Activated CD8-positive, alpha-beta T cell treated with anti-CD3 and anti-CD28 coated beads for 36 hours (primary cell): ENCODE measurements at regions not wholly inside any gene's neighbourhood (a gene's known extent, or its start where the extent isn't known, plus 50 kb on each side); places are given as distances from the start of the nearest gene placed in this dataset.

Experiments used
- ATAC-seq: fragments of 200-7000 bp; cut with Tn5 transposase; one replicate; pipeline ENCODE4 v1.10.0; 2021; ENCODE audit warnings: mild to moderate bottlenecking, moderate library complexity
- CTCF ChIA-PET: fragments of 350-600 bp; sonication (Branson Sonifier 250); formaldehyde crosslinking; loops from one replicate; lab custom pipeline; 2021; ENCODE audit warnings: antibody characterized with exemption; lab: Charles Lee
- POLR2A ChIA-PET: fragments of 350-600 bp; sonication (Branson Sonifier 250); formaldehyde crosslinking; loops from one replicate; lab custom pipeline; 2021; ENCODE audit warnings: antibody characterized with exemption; lab: Charles Lee
- DNase-seq: peaks from one replicate; pipeline ENCODE4 v3.0.0-alpha.2; 2020
- H3K27ac Mint-ChIP-seq: one replicate; pipeline ENCODE4 v1.8.0; 2021; ENCODE audit warnings: mild to moderate bottlenecking, mixed read lengths
- H3K27me3 Mint-ChIP-seq: one replicate; pipeline ENCODE4 v1.8.0; 2021; ENCODE audit warnings: mixed read lengths
- H3K36me3 Mint-ChIP-seq: one replicate; pipeline ENCODE4 v1.8.0; 2021; ENCODE audit warnings: low read depth, mixed read lengths
- H3K4me1 Mint-ChIP-seq: one replicate; pipeline ENCODE4 v1.8.0; 2021; ENCODE audit warnings: low read depth, mixed read lengths
- H3K4me3 Mint-ChIP-seq: one replicate; pipeline ENCODE4 v1.8.0; 2021; ENCODE audit warnings: mild to moderate bottlenecking, moderate library complexity, mixed read lengths
- H3K9me3 Mint-ChIP-seq: one replicate; pipeline ENCODE4 v1.8.0; 2021; ENCODE audit warnings: mixed read lengths
- intact Hi-C: fragments of 100-400 bp; cut with micrococcal nuclease; formaldehyde crosslinking; loops from one replicate; pipeline ENCODE4 v1.10.0; 2022
- TF ChIP-seq, protein P1 (sequence below): fragments of 200-600 bp; IDR thresholded peaks from one replicate; pipeline ENCODE4 v1.8.0; 2022; ENCODE audit warnings: antibody characterized with exemption, mild to moderate bottlenecking

DNA sequence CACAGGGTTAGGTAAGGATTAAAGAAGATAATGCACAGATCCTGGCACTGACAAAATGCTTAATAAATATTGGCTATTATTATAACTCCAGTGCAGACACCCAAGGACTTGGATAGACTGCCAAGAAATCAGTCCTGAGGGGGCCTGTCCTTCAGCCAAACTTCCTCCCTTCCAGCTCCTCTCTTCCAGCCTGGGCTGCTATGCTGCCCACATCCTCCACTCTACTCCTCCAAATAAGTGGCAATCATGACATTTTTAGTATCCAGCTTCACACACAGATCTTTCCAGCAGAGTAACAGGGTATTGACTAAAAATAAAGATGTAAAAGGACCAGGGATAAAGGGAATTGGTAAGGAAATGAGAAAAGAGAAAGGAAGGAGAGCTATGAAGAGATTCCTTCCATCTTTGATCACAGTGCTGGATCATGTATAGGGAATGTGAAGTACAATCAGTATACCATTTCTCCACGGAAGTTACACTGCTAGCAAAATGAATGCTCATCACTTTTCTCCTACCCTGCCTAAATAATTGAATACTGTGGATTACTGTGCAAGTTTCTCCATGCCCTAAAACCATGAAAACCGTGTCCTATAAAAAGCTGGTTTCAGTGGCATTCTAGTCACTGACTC is 136.0 kb upstream of the OSMR start:
- intact Hi-C loops = no loop called here
- Mint-ChIP-seq H3K4me1 (no peaks in the 10 kb centered on the region), H3K27me3 (no peaks in the 10 kb centered on the region), H3K9me3 (no peaks in the 10 kb centered on the region), H3K4me3 (no peak overlapping the region), H3K27ac (no peak overlapping the region), H3K36me3 (no peaks in the 10 kb centered on the region)
- TF ChIP-seq, protein P1, sequence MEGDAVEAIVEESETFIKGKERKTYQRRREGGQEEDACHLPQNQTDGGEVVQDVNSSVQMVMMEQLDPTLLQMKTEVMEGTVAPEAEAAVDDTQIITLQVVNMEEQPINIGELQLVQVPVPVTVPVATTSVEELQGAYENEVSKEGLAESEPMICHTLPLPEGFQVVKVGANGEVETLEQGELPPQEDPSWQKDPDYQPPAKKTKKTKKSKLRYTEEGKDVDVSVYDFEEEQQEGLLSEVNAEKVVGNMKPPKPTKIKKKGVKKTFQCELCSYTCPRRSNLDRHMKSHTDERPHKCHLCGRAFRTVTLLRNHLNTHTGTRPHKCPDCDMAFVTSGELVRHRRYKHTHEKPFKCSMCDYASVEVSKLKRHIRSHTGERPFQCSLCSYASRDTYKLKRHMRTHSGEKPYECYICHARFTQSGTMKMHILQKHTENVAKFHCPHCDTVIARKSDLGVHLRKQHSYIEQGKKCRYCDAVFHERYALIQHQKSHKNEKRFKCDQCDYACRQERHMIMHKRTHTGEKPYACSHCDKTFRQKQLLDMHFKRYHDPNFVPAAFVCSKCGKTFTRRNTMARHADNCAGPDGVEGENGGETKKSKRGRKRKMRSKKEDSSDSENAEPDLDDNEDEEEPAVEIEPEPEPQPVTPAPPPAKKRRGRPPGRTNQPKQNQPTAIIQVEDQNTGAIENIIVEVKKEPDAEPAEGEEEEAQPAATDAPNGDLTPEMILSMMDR = no peak
- POLR2A ChIA-PET = interaction anchor here (0.5 to 1.0 kb wide), 2 partner anchors 27 to 1277 kb away, joined by 3 read pairs; no protein-coding TSS in a partner anchor
- no peak for DNase-seq
- ATAC-seq = no peak
- CTCF ChIA-PET = interaction anchor here (1.2 kb wide), 2 partner anchors 100 to 327 kb away, joined by 3 read pairs; no protein-coding TSS in a partner anchor

DNA sequence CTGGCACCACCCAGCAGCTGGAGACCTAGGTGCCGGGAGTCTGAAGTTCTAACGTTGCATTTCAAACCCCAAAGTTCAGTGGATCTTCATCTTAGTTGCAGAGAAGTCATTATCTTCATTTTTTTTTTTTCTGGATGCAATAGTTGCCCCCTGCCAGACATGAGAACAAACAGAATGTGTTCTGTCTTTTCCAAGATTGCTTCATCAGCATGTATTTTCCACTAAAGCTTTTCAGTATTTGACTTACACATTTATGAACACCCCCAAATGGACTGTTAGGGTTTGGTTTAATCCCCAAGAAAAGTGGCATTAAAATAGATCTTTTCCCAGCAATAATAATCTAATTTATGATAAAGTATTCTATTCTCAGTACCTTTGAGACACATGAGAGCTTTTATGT is 135.2 kb upstream of the OSMR start:
- Mint-ChIP-seq H3K27me3 (no peaks in the 10 kb centered on the region), H3K4me1 (no peaks in the 10 kb centered on the region), H3K4me3 (no peak overlapping the region), H3K36me3 (no peaks in the 10 kb centered on the region), H3K27ac (no peak overlapping the region), H3K9me3 (no peaks in the 10 kb centered on the region)
- ATAC-seq (no peak), DNase-seq (no peak)
- TF ChIP-seq, protein P1 = no peak
- ChIA-PET CTCF (interaction anchor here (1.2 kb wide), 2 partner anchors 99 to 328 kb away, joined by 3 read pairs; no protein-coding TSS in a partner anchor), POLR2A (interaction anchor here (1.0 kb wide), 1 partner anchor 26 kb away, joined by 3 read pairs; no protein-coding TSS in a partner anchor)
- intact Hi-C loops = no loop called here

DNA sequence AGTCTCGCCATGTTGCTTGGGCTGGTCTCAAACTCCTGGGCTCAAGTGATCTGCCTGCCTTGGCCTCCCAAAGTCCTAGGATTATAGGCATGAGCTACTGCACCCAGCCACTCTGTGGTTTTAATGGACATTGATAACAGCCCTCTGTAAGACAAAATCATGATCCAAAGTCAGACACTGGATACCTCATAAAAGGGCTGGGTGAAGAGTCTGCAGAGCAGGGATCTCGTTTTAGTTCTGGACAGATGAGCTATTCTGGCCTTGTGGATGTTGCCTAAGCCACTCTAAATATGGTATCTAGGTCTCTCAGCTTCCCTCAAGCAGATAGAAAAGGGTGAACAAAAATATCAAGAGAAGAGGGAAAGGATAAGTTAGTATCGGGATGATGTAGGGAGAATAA is 133.4 kb upstream of the OSMR start:
- H3K27me3 Mint-ChIP-seq = no peaks in the 10 kb centered on the region
- H3K36me3 Mint-ChIP-seq = no peaks in the 10 kb centered on the region
- ATAC-seq = no peak
- no peaks in the 10 kb centered on the region for H3K9me3 Mint-ChIP-seq
- DNase-seq = no peak
- H3K27ac Mint-ChIP-seq = no peak overlapping the region
- POLR2A ChIA-PET = no interaction called here
- H3K4me1 Mint-ChIP-seq = no peaks in the 10 kb centered on the region
- CTCF ChIA-PET = no interaction called here
- TF ChIP-seq, protein P1 = no peak
- no peak overlapping the region for H3K4me3 Mint-ChIP-seq
- intact Hi-C loops = no loop called here

DNA sequence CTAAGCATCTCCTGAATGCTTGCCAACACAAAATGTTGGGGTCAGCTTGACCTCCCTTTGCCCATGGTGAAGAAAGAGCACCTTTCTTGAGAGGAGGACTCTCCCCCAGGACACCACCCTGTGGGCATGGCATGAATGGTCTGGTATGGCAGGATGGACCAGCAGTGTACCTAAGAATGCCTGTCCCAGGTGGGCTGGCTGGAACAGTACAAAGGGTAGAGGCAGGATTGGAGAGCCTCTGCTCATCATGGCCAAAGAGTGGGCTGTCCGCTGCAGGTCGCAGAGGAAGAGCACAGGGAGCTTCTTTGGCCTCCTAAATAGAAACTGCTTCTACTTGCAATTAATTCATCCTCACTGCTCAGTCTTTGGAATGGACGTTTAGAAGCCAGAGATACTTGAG is 131.6 kb upstream of the OSMR start:
- TF ChIP-seq, protein P1 = no peak
- Mint-ChIP-seq H3K4me1 (no peaks in the 10 kb centered on the region), H3K27ac (no peak overlapping the region), H3K27me3 (peaks cover 6% of the 10 kb centered on the region), H3K36me3 (no peaks in the 10 kb centered on the region), H3K9me3 (no peaks in the 10 kb centered on the region), H3K4me3 (no peak overlapping the region)
- ChIA-PET CTCF (no interaction called here), POLR2A (no interaction called here)
- intact Hi-C loops = no loop called here
- DNase-seq = no peak
- no peak for ATAC-seq

DNA sequence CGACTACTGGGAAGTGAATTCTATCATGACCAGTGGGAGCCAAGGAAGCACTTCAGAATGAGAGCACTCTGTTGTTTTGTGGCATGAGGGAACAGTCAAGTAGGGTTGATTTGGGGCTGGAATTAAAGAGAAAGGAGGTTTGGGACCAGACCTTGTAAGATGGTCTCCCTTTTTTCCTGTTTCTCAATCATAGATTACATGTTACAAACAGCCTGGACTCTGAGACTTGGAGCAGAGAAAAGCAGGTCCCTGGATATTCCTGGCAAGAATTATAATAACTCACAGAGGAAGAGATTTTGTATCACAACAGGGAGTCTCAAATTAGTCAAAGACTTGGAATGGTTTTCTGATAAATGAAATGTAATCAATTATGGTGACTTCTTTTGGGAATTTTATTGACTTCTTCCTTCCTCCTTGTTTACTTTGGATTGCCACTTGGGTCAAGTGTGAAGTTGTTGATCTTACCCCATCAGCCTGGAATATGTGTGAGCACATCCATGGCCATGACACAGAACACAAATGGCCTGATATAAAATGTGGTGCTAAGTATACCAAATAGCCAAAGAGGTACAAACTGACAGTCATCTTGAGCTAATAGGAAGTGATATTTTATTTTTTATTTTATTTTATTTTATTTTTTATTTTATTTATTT is 131.0 kb upstream of the OSMR start:
- Mint-ChIP-seq H3K4me1 (no peaks in the 10 kb centered on the region), H3K27me3 (peaks cover 9% of the 10 kb centered on the region), H3K4me3 (no peak overlapping the region), H3K36me3 (no peaks in the 10 kb centered on the region), H3K27ac (no peak overlapping the region), H3K9me3 (no peaks in the 10 kb centered on the region)
- TF ChIP-seq, protein P1 = no peak
- CTCF ChIA-PET = no interaction called here
- ATAC-seq (no peak), DNase-seq (no peak)
- POLR2A ChIA-PET = no interaction called here
- intact Hi-C loops = no loop called here
